Thyroid gland (tissue), 4 donors: ENCODE measurements at regions not wholly inside any gene's neighbourhood (a gene's known extent, or its start where the extent isn't known, plus 50 kb on each side); places are given as distances from the start of the nearest gene placed in this dataset.

Source experiments
- DNase-seq, 2 donors: peaks; one replicate each; pipeline ENCODE4 v3.0.0-alpha.2; 2019
- H3K27ac ChIP-seq, 3 donors: fragments of 200-600 bp; sonication (generic); 1 replicate in 2 of 3; 2 replicates in 1 of 3; pipeline ENCODE4 v1.5.1; 2016 to 2019; ENCODE audit warnings: mild to moderate bottlenecking in 1 of 3, moderate library complexity in 1 of 3
- H3K27me3 ChIP-seq: fragments of 200-600 bp; sonication (generic); one replicate; pipeline ENCODE4 v1.5.1; 2019
- H3K36me3 ChIP-seq, 2 donors: fragments of 200-600 bp; sonication (generic); one replicate each; pipeline ENCODE4 v1.5.1; 2016 to 2019
- H3K4me1 ChIP-seq, 2 donors: fragments of 200-600 bp; sonication (generic); one replicate each; pipeline ENCODE4 v1.5.1; 2017 to 2019
- H3K4me3 ChIP-seq, 3 donors: fragments of 200-600 bp; sonication (generic); replicated peaks in 1 of 3; 1 replicate in 2 of 3; 2 replicates in 1 of 3; pipeline ENCODE4 v1.5.1; 2016; ENCODE audit warnings: mild to moderate bottlenecking in 1 of 3
- H3K9me3 ChIP-seq: fragments of 200-600 bp; sonication (generic); one replicate; pipeline ENCODE4 v1.5.1; 2017
- CTCF ChIP-seq, 6 experiments: fragments of 200-600 bp in 3 of 6; fragments of 450-650 bp in 3 of 6; sonication (generic) in 3 of 6; IDR thresholded peaks; one replicate each; pipeline ENCODE4 v1.5.1; 2016 to 2019; ENCODE audit warnings: antibody characterized with exemption in 6 of 6, mild to moderate bottlenecking in 2 of 6, inconsistent platforms in 1 of 6, moderate library complexity in 1 of 6
- POLR2A ChIP-seq, 2 donors: fragments of 450-650 bp; IDR thresholded peaks; one replicate each; pipeline ENCODE4 v1.6.1; 2017; ENCODE audit warnings: antibody characterized with exemption in 2 of 2, mild to moderate bottlenecking in 2 of 2, moderate library complexity in 1 of 2
- WGBS, 2 donors: methylation state at CpG; one replicate each; pipeline ENCODE4 v1.1.5; 2017; 5-methylcytosine and 5-hydroxymethylcytosine counted together
- intact Hi-C: fragments of 100-400 bp; cut with DNase I; formaldehyde crosslinking; loops from one replicate; pipeline ENCODE4 v1.15.1; 2023

GRCh38 chr6:165822501-165822900 is 159.5 kb upstream of the PDE10A start:
- H3K27me3 ChIP-seq = no peaks in the 10 kb centered on the region
- H3K4me3 ChIP-seq = no peak overlapping the region
- TF ChIP-seq CTCF (IDR thresholded peaks at IDR 0.05) = no peak
- no peak for TF ChIP-seq POLR2A (IDR thresholded peaks at IDR 0.05)
- H3K36me3 ChIP-seq = no peaks in the 10 kb centered on the region
- intact Hi-C loops = no loop called here
- no peaks in the 10 kb centered on the region for H3K9me3 ChIP-seq
- H3K4me1 ChIP-seq = no peaks in the 10 kb centered on the region
- DNase-seq = no peak
- no peak overlapping the region for H3K27ac ChIP-seq
- WGBS, 2 donors = 90 to 92% methylated on average over 7 of the region's 7 CpGs

GRCh38 chr6:165821754-165822153 is 158.7 kb upstream of the PDE10A start:
- Histone ChIP-seq H3K27ac (no peak overlapping the region), H3K4me1 (no peaks in the 10 kb centered on the region), H3K4me3 (no peak overlapping the region), H3K9me3 (no peaks in the 10 kb centered on the region), H3K27me3 (no peaks in the 10 kb centered on the region), H3K36me3 (no peaks in the 10 kb centered on the region)
- no peak for TF ChIP-seq CTCF (IDR thresholded peaks at IDR 0.05)
- TF ChIP-seq POLR2A (IDR thresholded peaks at IDR 0.05) = no peak
- no peak for DNase-seq
- WGBS, 2 donors = 93 to 94% methylated on average over 9 of the region's 9 CpGs
- intact Hi-C loops = no loop called here

- no peak for DNase-seq
- WGBS, 2 donors = 68 to 70% methylated on average over 6 of the region's 6 CpGs
- Histone ChIP-seq H3K27ac (no peak overlapping the region), H3K4me1 (no peaks in the 10 kb centered on the region), H3K36me3 (no peaks in the 10 kb centered on the region), H3K9me3 (no peaks in the 10 kb centered on the region), H3K4me3 (no peak overlapping the region), H3K27me3 (no peaks in the 10 kb centered on the region)
- TF ChIP-seq POLR2A (IDR thresholded peaks at IDR 0.05) (no peak), CTCF (IDR thresholded peaks at IDR 0.05) (no peak)
- intact Hi-C loops = no loop called here
Measured at GRCh38 chr6:165820934-165821333, 157.9 kb upstream of the PDE10A start.

- DNase-seq = no peak
- intact Hi-C loops = no loop called here
- TF ChIP-seq CTCF (IDR thresholded peaks at IDR 0.05) (no peak), POLR2A (IDR thresholded peaks at IDR 0.05) (no peak)
- WGBS, 2 donors = 88% methylated on average over 4 of the region's 4 CpGs
- Histone ChIP-seq H3K4me1 (no peaks in the 10 kb centered on the region), H3K27me3 (no peaks in the 10 kb centered on the region), H3K27ac (no peak overlapping the region), H3K9me3 (no peaks in the 10 kb centered on the region), H3K4me3 (no peak overlapping the region), H3K36me3 (no peaks in the 10 kb centered on the region)
Measured at GRCh38 chr6:165820407-165820806, 157.4 kb upstream of the PDE10A start.

GRCh38 chr6:165819394-165819793 is 156.4 kb upstream of the PDE10A start:
- Histone ChIP-seq H3K27ac (no peak overlapping the region), H3K4me1 (no peaks in the 10 kb centered on the region), H3K4me3 (no peak overlapping the region), H3K36me3 (no peaks in the 10 kb centered on the region), H3K27me3 (no peaks in the 10 kb centered on the region), H3K9me3 (no peaks in the 10 kb centered on the region)
- TF ChIP-seq POLR2A (IDR thresholded peaks at IDR 0.05) (no peak), CTCF (IDR thresholded peaks at IDR 0.05) (no peak)
- DNase-seq = peak; percentile 16 to 45
- intact Hi-C loops = no loop called here
- WGBS, 2 donors = 45 to 46% methylated on average over 21 of the region's 21 CpGs
